ENCODE measurements at regions not wholly inside any gene's neighbourhood (a gene's known extent, or its start where the extent isn't known, plus 50 kb on each side); places are given as distances from the start of the nearest gene placed in this dataset.

DNA sequence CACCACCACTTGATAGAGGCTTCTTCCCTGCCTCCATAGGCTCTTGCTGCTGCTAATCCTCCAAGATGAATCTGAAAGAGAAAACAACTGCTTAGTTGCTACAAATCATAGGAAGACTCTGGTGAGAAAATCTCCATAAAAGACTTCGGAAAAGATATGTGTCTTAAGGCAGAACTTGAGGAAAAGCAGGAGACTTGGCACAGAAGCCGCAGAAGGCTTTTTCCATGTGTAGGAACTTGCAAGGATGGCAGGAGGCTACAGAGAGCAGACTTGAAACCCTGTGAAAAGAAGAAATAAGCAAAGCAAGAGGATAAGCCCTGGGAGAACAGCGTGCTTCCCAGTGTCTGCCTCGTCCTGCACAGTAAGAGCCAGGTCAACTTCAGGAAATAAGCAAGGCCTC is 128.2 kb upstream of the NDUFV2 start:
- no peak for DNase-seq
- H2BK15ac ChIP-seq (replicated peaks; ENCODE audit: low read depth), result no peak overlapping the region
- no peak overlapping the region for H3K23ac ChIP-seq (ENCODE audit: low read length)
- no peak overlapping the region for H2BK120ac ChIP-seq (ENCODE audit: low read depth, low read length)
- no peak overlapping the region for H2AK5ac ChIP-seq (ENCODE audit: low read length)
- no peak overlapping the region for H2BK5ac ChIP-seq (ENCODE audit: low read length)
- no peak overlapping the region for H3K9ac ChIP-seq (ENCODE audit: low read length)
- WGBS (ENCODE audit: extremely low coverage, insufficient coverage, low lambda C conversion rate), result no CpG with 5 or more reads among the region's 4 CpGs
- no peaks in the 10 kb centered on the region for H3K79me2 ChIP-seq (ENCODE audit: control insufficient read depth, insufficient read depth, low read length)
- no peak overlapping the region for H3K4me2 ChIP-seq (ENCODE audit: low read length)
- no peak overlapping the region for H3K4ac ChIP-seq (ENCODE audit: low read depth, low read length)
- H3K4me3 ChIP-seq (ENCODE audit: low read length), result no peak overlapping the region
- no peak overlapping the region for H4K5ac ChIP-seq (ENCODE audit: low read length)
- no peaks in the 10 kb centered on the region for H3K4me1 ChIP-seq (ENCODE audit: control insufficient read depth, low read depth, low read length)
- no peak overlapping the region for H3K56ac ChIP-seq (ENCODE audit: low read length)
- no peak overlapping the region for H4K8ac ChIP-seq (ENCODE audit: low read depth, low read length)
- H3K18ac ChIP-seq (ENCODE audit: low read length), result no peak overlapping the region
- no peaks in the 10 kb centered on the region for H3K79me1 ChIP-seq (ENCODE audit: low read length)
- H3K27me3 ChIP-seq (ENCODE audit: insufficient read depth, low read length, poor library complexity), result no peaks in the 10 kb centered on the region
- no peak overlapping the region for H3K27ac ChIP-seq (ENCODE audit: low read depth, low read length)
- no peaks in the 10 kb centered on the region for H3K36me3 ChIP-seq (ENCODE audit: control insufficient read depth, insufficient read depth, low read length)

DNA sequence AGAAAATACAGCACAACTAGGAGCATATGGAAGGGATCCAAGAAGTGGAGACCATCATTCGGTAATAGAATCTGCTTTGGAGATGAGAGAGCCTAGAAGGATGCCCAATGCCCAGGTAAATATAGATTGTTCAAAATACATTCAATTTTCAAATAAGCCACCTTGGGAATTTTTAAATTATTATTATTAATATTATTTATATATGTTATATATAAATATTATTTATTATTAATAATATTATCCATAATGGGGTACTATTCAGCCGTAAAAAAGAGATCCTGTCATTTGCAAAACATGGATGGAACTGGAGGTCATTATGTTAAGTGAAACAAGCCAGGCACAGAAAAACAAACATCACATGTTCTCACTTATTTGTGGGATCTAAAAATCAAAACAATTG is 127.8 kb upstream of the NDUFV2 start:
- H3K23ac ChIP-seq (ENCODE audit: low read length), result no peak overlapping the region
- no peak overlapping the region for H2BK15ac ChIP-seq (replicated peaks; ENCODE audit: low read depth)
- H3K79me1 ChIP-seq (ENCODE audit: low read length), result no peaks in the 10 kb centered on the region
- no peak overlapping the region for H3K4me3 ChIP-seq (ENCODE audit: low read length)
- no CpG with 5 or more reads among the region's 2 CpGs for WGBS (ENCODE audit: extremely low coverage, insufficient coverage, low lambda C conversion rate)
- H2AK5ac ChIP-seq (ENCODE audit: low read length), result no peak overlapping the region
- H4K8ac ChIP-seq (ENCODE audit: low read depth, low read length), result no peak overlapping the region
- H3K4ac ChIP-seq (ENCODE audit: low read depth, low read length), result no peak overlapping the region
- H3K79me2 ChIP-seq (ENCODE audit: control insufficient read depth, insufficient read depth, low read length), result no peaks in the 10 kb centered on the region
- no peak overlapping the region for H3K9ac ChIP-seq (ENCODE audit: low read length)
- H2BK5ac ChIP-seq (ENCODE audit: low read length), result no peak overlapping the region
- H3K27me3 ChIP-seq (ENCODE audit: insufficient read depth, low read length, poor library complexity), result no peaks in the 10 kb centered on the region
- no peak overlapping the region for H3K4me2 ChIP-seq (ENCODE audit: low read length)
- H3K56ac ChIP-seq (ENCODE audit: low read length), result no peak overlapping the region
- no peak overlapping the region for H2BK120ac ChIP-seq (ENCODE audit: low read depth, low read length)
- no peaks in the 10 kb centered on the region for H3K36me3 ChIP-seq (ENCODE audit: control insufficient read depth, insufficient read depth, low read length)
- no peak for DNase-seq
- no peak overlapping the region for H3K27ac ChIP-seq (ENCODE audit: low read depth, low read length)
- H3K4me1 ChIP-seq (ENCODE audit: control insufficient read depth, low read depth, low read length), result no peaks in the 10 kb centered on the region
- no peak overlapping the region for H3K18ac ChIP-seq (ENCODE audit: low read length)
- no peak overlapping the region for H4K5ac ChIP-seq (ENCODE audit: low read length)

DNA sequence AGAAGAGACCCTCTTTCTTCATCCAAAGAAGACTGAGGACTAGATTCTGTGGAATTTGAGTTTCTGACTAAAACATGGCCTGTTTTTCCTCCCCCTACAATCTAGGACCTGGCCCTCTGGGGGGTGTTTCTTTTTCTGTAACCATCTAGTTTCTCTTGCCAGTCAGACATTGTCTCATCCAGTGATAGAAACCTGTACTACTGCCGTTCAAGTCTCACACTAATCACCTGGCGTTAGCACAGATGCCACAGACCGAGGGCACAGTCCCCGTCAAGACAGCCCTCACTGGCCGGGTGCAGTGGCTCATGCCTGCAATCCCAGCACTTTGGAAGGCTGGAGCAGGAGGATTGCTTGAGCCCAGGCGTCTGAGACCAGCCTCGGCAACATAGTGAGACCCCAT is 126.9 kb upstream of the NDUFV2 start:
- Histone ChIP-seq H3K18ac (ENCODE audit: low read length) (no peak overlapping the region), H3K4me2 (ENCODE audit: low read length) (no peak overlapping the region), H3K9ac (ENCODE audit: low read length) (no peak overlapping the region), H3K27ac (ENCODE audit: low read depth, low read length) (no peak overlapping the region), H3K79me2 (ENCODE audit: control insufficient read depth, insufficient read depth, low read length) (no peaks in the 10 kb centered on the region), H3K4me1 (ENCODE audit: control insufficient read depth, low read depth, low read length) (no peaks in the 10 kb centered on the region), H3K4me3 (ENCODE audit: low read length) (no peak overlapping the region), H2BK5ac (ENCODE audit: low read length) (no peak overlapping the region), H3K36me3 (ENCODE audit: control insufficient read depth, insufficient read depth, low read length) (no peaks in the 10 kb centered on the region), H2BK120ac (ENCODE audit: low read depth, low read length) (no peak overlapping the region), H3K27me3 (ENCODE audit: insufficient read depth, low read length, poor library complexity) (no peaks in the 10 kb centered on the region), H4K5ac (ENCODE audit: low read length) (no peak overlapping the region), H3K4ac (ENCODE audit: low read depth, low read length) (no peak overlapping the region), H2BK15ac (replicated peaks; ENCODE audit: low read depth) (no peak overlapping the region), H2AK5ac (ENCODE audit: low read length) (no peak overlapping the region), H4K8ac (ENCODE audit: low read depth, low read length) (no peak overlapping the region), H3K56ac (ENCODE audit: low read length) (no peak overlapping the region), H3K79me1 (ENCODE audit: low read length) (no peaks in the 10 kb centered on the region), H3K23ac (ENCODE audit: low read length) (no peak overlapping the region)
- no peak for DNase-seq
- no CpG with 5 or more reads among the region's 7 CpGs for WGBS (ENCODE audit: extremely low coverage, insufficient coverage, low lambda C conversion rate)

DNA sequence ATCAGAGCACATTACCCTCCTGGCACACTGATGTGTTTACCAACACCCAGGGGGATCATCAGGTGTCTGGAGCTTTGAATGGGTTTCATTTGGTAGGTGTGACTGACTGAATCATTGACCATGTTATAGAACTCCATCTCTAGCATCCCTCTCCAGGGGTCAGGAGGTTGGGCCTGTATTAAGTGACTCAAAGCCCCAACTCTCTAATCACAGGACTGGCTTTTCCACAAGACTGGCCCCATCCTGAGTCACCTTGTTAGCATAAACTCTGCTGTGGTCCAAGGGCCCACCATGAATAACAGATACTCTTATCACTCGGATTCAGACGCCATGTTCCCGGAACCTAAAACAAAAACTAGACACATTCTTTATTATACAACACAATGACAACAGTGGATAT is 125.9 kb upstream of the NDUFV2 start:
- no peaks in the 10 kb centered on the region for H3K36me3 ChIP-seq (ENCODE audit: control insufficient read depth, insufficient read depth, low read length)
- H4K5ac ChIP-seq (ENCODE audit: low read length), result no peak overlapping the region
- no peak overlapping the region for H3K4ac ChIP-seq (ENCODE audit: low read depth, low read length)
- H3K4me3 ChIP-seq (ENCODE audit: low read length), result no peak overlapping the region
- H3K18ac ChIP-seq (ENCODE audit: low read length), result no peak overlapping the region
- no peaks in the 10 kb centered on the region for H3K79me1 ChIP-seq (ENCODE audit: low read length)
- no peaks in the 10 kb centered on the region for H3K27me3 ChIP-seq (ENCODE audit: insufficient read depth, low read length, poor library complexity)
- H3K56ac ChIP-seq (ENCODE audit: low read length), result no peak overlapping the region
- H2BK120ac ChIP-seq (ENCODE audit: low read depth, low read length), result no peak overlapping the region
- DNase-seq, result no peak
- H3K9ac ChIP-seq (ENCODE audit: low read length), result no peak overlapping the region
- no peak overlapping the region for H3K23ac ChIP-seq (ENCODE audit: low read length)
- H4K8ac ChIP-seq (ENCODE audit: low read depth, low read length), result no peak overlapping the region
- WGBS (ENCODE audit: extremely low coverage, insufficient coverage, low lambda C conversion rate), result no CpG with 5 or more reads among the region's 3 CpGs
- H3K4me2 ChIP-seq (ENCODE audit: low read length), result no peak overlapping the region
- no peak overlapping the region for H2BK15ac ChIP-seq (replicated peaks; ENCODE audit: low read depth)
- no peaks in the 10 kb centered on the region for H3K79me2 ChIP-seq (ENCODE audit: control insufficient read depth, insufficient read depth, low read length)
- no peak overlapping the region for H2AK5ac ChIP-seq (ENCODE audit: low read length)
- H2BK5ac ChIP-seq (ENCODE audit: low read length), result no peak overlapping the region
- H3K4me1 ChIP-seq (ENCODE audit: control insufficient read depth, low read depth, low read length), result peaks cover 2% of the 10 kb centered on the region
- H3K27ac ChIP-seq (ENCODE audit: low read depth, low read length), result no peak overlapping the region

DNA sequence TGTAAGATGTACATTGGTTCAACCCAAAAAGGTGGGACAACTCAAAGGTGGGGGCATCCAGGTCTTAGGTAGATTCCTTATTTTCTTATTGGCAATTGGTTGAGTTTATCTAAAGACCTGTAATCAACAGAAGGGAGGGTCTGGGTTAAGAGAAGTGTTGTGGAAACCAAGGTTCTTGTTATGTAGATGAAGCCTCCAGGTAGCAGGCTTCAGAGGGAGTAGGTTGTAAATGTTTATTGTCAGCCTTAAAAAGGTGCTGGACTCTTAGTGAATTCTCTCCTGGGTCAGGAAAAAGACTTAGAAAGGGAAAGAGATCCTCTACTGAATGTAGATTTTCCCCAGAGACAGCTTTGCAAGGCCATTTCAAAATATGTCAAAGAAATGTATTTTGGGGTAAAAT is 125.3 kb upstream of the NDUFV2 start:
- Histone ChIP-seq H3K36me3 (ENCODE audit: control insufficient read depth, insufficient read depth, low read length) (no peaks in the 10 kb centered on the region), H3K9ac (ENCODE audit: low read length) (no peak overlapping the region), H3K4me3 (ENCODE audit: low read length) (no peak overlapping the region), H2BK5ac (ENCODE audit: low read length) (no peak overlapping the region), H3K23ac (ENCODE audit: low read length) (no peak overlapping the region), H3K27me3 (ENCODE audit: insufficient read depth, low read length, poor library complexity) (no peaks in the 10 kb centered on the region), H3K4me2 (ENCODE audit: low read length) (no peak overlapping the region), H2BK15ac (replicated peaks; ENCODE audit: low read depth) (no peak overlapping the region), H4K8ac (ENCODE audit: low read depth, low read length) (no peak overlapping the region), H3K18ac (ENCODE audit: low read length) (no peak overlapping the region), H2AK5ac (ENCODE audit: low read length) (no peak overlapping the region), H4K5ac (ENCODE audit: low read length) (no peak overlapping the region), H3K79me2 (ENCODE audit: control insufficient read depth, insufficient read depth, low read length) (no peaks in the 10 kb centered on the region), H3K4me1 (ENCODE audit: control insufficient read depth, low read depth, low read length) (peaks cover 2% of the 10 kb centered on the region), H3K56ac (ENCODE audit: low read length) (no peak overlapping the region), H3K27ac (ENCODE audit: low read depth, low read length) (no peak overlapping the region), H2BK120ac (ENCODE audit: low read depth, low read length) (no peak overlapping the region), H3K79me1 (ENCODE audit: low read length) (no peaks in the 10 kb centered on the region), H3K4ac (ENCODE audit: low read depth, low read length) (no peak overlapping the region)
- DNase-seq, result no peak

DNA sequence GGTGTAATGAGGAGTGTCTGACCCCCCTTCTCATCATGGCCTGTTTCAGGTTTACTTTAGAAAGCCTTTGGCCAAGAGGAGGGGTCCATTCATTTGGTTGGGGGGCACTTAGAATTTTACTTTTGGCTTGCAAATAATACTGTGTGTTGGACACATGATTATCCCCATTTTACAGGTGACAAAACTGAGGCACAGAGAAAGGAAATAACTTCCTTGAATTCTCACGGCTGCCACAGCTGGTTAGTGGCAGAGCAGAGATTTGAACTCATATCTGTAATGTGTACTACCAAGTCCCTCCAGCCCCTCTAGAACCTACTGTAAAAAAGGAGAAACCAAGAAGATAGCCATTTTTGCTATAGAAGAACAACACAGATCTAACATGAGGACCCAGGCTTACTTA is 124.8 kb upstream of the NDUFV2 start:
- WGBS (ENCODE audit: extremely low coverage, insufficient coverage, low lambda C conversion rate), result no CpG with 5 or more reads among the region's 1 CpG
- H4K8ac ChIP-seq (ENCODE audit: low read depth, low read length), result no peak overlapping the region

More for the DNA sequence above, 124.8 kb upstream of the NDUFV2 start:
- Histone ChIP-seq H3K23ac (ENCODE audit: low read length) (no peak overlapping the region), H3K4me3 (ENCODE audit: low read length) (no peak overlapping the region), H3K18ac (ENCODE audit: low read length) (no peak overlapping the region), H4K5ac (ENCODE audit: low read length) (no peak overlapping the region), H3K79me2 (ENCODE audit: control insufficient read depth, insufficient read depth, low read length) (no peaks in the 10 kb centered on the region), H3K56ac (ENCODE audit: low read length) (no peak overlapping the region), H3K36me3 (ENCODE audit: control insufficient read depth, insufficient read depth, low read length) (no peaks in the 10 kb centered on the region), H2BK5ac (ENCODE audit: low read length) (no peak overlapping the region), H2BK120ac (ENCODE audit: low read depth, low read length) (no peak overlapping the region), H3K4me1 (ENCODE audit: control insufficient read depth, low read depth, low read length) (peaks cover 2% of the 10 kb centered on the region), H3K27me3 (ENCODE audit: insufficient read depth, low read length, poor library complexity) (no peaks in the 10 kb centered on the region), H2BK15ac (replicated peaks; ENCODE audit: low read depth) (no peak overlapping the region), H3K4me2 (ENCODE audit: low read length) (no peak overlapping the region), H3K27ac (ENCODE audit: low read depth, low read length) (no peak overlapping the region), H3K79me1 (ENCODE audit: low read length) (no peaks in the 10 kb centered on the region), H2AK5ac (ENCODE audit: low read length) (no peak overlapping the region), H3K9ac (ENCODE audit: low read length) (no peak overlapping the region), H3K4ac (ENCODE audit: low read depth, low read length) (no peak overlapping the region)
- no peak for DNase-seq
